ENCODE measurements at regions not wholly inside any gene's neighbourhood (a gene's known extent, or its start where the extent isn't known, plus 50 kb on each side); places are given as distances from the start of the nearest gene placed in this dataset.
"Not testable (repeated sequence)": the region's sequence is repeated elsewhere in the genome, so short reads cannot be mapped to it uniquely, and the experiment has no call there.

DNA sequence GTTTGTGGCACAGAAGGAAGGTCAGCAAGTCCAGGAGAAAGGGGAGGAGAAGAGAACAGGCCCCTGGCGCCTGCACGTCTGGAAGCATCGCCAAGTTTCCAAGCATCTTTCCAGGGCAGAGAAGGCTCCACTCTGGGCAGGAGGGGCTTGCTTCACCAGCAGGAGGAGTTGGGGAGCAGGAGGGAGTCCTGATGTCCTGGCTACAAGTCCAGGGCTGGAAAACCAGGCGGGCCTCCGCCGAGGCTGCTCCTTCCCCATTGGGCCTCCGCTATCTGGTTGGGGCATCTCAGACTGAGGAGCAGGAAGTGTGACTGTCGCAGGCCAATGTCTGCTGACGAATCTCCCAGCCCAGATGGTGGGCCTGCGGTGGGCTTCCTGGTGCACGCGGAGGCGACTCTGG is 421.9 kb downstream of the PREX1 start:
- DNase-seq (ENCODE audit: low read depth) = no peak

DNA sequence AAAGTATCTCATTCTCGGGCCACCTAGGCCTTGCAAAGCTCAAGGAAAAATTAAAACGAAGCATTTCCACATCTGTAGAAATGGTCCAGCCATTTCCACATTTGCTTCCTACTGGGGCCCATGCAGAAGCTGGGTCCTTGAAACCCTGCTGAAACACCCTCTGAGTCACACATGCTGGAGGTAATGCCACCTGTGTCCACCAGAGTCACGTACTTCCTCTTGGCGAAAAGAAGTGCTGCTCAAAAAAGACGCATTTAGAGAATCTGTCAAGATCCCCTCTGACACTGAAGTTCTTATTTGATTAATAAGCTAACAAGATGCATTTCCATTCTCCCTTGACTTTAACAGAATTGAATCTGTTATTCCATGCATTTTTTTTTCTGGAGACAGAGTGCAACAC is 423.2 kb downstream of the PREX1 start:
- DNase-seq (ENCODE audit: low read depth) = no peak

DNA sequence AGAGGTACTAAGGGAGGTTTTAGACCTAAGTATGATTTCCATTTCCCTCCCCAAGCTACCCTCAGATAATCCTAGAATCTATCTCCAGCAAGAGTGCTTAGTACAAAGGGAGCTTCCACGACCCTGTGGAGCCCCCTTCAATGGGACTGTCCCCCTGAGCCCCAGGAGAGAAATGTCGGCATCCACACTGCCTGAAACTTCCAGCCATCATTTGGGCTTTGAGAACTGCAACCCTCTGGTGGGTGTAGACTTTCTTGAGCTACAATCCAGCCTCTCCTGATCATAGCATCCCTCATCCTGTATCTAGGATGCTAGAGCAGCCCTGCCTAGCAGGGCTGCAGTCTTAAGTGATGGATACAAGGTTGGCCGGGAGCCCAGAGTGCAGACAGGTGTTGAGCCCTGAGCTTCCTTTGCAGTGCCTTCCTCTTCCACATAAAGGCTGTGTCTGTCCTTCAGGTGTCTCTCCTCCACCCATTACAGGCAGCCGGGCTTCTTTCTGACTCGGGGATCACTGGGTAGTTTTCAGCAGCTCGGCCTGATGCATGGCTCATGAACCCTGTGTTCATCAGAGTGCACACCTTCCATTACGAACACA is 424.5 kb downstream of the PREX1 start:
- DNase-seq (ENCODE audit: low read depth) = no peak

DNA sequence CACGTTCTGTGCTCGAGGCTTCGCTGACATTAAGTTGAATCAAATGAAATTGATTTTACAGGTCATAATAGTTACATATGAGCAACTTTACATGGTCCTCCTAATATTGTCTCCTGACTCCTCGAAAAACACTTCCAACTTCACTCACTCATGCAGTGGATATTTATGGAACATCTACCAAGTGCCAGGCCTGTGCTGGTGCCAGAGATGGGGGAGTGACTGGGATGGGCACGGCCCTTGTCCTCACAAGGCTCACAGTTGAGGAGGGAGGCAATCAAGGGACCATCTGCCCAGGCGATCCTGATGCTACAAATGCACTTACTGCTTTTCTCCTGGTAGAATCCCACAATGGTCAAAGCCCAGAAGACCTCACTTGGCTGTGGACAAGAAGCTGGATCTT is 426.4 kb downstream of the PREX1 start:
- no peak for DNase-seq (ENCODE audit: low read depth)

DNA sequence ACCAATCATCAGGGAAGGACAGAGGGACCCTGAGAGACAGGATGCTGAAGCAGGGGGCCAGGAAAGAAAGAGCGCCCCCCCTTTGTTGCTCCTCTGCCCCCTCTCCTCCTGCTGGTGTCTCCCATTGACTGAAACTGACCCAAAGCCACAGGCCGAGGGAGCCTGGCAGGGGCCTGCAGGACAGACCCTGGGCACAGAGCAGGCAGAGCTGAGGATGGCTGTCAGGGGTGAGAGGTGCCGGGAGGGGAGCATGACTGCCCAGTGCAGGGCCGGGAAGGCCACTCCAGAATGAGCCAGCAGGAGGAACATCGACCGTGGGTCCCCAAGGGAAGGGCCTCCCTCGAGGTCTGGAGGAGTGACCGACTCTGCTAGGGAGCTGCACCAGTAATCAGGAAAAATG is 427.8 kb downstream of the PREX1 start:
- no peak for DNase-seq (ENCODE audit: low read depth)

DNA sequence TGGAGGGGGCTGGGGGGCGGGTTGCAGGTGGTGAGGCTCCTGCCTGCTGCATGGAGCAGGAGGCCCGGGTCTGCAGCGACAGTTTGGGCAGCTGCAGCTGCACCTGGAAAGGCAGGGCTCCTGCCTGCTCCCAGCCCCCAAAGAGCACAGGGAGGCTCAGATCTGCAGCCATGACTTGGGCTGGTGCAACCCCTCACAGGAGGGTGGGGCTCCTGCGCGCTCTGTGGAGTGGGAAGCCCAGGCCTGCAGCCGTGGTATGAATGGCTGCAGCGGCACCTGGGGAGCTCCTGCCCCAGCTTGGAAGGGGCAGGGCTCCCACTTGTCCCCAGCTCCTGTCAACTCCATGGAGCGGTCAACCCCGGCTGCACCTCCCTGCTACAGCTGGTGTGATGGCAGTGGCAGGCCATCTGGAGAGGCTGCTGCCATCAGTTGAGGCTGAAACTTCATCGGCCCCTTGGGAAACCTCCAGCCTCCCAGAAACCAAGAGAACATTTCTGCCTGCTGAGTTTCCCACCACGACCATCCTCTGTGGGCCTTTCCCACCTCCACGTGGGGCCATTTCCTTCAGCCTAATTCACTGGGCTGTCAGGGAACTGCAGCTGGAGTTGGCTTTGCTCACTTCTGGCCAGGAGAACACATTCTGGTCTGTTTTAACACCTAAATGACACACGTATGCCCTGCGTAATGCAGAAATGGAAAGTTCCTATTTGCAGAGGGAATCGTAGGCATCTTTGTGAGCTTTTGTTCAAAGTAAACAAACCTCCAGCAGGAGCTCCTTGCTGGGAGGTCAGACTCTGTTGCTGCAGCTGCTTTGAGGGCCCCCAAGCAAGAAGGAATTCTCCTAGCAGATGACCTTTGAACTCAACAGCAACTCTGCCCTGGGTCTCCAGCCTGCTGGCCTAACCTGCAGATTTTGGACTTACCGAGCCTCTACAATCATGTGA is 429.0 kb downstream of the PREX1 start:
- no peak for DNase-seq (ENCODE audit: low read depth)

DNA sequence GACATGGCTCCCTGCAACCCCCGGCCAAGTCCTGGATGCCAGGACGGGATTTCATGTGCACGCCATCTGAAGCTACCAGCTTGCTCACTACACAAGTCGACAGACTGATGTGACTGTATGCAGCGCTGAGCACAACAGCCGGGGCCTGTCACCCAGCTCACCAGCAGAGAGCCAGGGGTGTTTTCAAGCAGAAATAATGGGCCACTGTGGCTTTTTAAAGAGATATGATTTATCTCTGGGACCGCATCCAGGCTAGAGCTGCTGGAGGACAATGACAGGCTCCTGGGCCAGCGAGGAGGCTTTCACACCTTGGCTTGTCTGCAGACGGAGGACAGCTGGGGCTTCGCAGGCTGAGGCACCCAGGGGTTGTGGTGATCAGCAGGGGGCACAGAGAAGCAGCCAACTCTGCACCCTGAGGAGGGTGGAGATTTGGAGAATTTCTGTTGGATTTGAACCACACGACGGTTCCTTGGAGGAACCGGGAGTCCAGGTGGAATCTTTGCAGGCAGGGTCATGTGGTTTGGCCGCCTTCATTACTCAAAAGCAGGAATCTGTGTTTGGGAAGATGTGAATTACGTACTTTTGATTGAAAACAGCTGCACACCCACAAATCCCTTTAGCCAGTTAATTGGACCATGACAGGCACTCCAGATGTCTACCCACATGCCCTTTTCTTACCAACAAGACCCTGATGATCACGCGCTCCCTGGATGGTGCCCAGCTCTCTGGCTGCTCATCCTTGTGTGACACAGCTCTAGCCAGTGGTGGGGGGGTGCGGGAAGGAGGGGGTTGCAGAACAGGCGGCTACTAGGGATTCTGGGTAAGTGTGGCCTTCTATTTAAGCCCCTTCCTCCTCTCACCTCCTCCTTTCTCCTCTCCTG is 430.6 kb downstream of the PREX1 start:
- DNase-seq (ENCODE audit: low read depth) = not testable (repeated sequence)

DNA sequence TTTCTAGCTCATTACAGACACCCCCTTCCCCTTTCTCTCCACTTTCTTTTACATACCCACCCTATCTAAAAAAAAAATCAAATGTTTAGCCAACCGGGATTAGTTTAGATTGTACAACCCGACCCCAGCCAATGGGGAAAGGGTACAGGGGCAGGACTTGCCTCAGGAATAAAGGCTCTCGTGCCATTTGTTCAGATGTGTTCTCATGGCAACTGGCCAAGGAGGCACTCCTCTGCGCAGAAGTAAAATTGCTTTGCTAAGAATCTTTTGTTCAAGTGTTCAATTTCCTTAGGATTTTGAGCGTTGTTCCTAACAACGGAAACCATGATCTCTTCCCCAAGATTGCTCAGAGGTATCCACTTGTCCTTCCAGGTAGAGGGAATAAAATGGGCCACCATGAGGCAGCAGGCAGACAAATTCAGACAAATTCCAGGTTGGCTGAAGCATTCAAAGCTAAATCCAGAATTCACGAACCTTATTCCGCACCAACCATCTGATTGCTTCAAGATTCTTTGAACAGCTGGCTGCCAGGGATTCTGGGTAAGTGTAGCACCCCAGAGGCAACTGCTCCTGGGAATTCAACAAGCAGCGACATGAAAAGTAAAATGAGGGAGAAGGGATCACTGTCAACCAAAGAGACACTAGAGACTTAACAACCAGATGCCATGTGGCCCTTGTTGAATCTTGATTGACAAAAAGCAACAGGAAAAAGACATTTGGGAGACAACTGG is 431.8 kb downstream of the PREX1 start:
- no peak for DNase-seq (ENCODE audit: low read depth)

DNA sequence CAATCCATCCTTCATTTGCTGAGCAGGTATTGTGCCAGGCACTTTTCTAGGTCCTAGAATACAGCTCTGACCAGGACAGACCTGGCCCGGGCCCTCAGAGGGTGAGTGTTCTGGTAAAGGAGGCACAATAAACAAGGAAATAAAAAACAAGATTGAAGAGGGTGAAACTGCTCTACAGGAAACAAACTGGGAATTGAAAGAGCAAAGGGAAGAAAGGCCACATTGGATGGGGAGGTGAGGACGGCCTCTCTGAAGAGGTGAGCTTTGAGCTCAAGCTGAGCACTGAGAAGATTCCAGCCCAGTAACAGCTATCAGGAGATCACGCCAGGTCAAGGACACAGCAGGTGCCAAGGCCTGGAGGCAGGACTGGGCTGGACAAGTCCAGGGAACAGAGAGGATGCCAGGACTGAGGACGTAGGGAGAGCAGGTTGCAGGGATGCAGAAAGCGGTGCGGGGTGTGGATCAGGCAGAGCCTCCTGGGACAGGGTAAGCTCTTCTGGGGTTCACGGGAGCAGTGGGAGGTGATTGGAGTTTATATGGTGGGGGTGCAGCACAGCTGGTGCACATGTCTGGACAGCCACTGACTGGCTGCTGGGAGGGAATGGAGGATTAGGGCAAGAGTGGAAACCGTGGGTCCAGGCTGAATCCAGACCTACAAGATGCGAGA is 433.3 kb downstream of the PREX1 start:
- DNase-seq (ENCODE audit: low read depth) = no peak

DNA sequence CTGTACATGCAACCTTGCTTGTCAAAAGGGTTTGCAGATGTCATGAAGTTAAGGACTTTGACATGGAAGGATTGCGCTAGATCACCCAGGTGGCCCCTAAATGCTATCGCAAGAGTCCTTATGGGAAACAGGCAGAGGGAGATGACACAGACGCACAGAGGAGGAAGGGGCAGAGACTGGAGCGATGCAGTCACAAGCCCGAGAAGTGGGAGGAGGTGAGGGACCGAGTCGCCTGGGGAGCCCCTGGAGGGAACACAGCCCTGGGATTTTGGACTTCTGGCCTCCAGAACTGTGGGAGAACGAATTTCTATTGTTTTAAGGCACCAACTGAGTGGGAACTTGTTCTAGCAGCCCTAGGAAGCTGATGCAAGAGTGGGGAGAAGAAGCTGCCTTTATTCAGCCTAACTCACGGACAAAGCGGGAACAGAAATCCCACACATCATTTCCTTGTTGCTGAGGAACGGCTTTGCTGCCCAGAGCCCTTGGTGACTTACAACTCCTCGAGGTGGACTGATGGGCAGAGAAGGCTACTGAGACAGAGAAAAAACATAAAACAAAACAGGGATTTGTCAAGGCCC is 434.0 kb downstream of the PREX1 start:
- no peak for DNase-seq (ENCODE audit: low read depth)

DNA sequence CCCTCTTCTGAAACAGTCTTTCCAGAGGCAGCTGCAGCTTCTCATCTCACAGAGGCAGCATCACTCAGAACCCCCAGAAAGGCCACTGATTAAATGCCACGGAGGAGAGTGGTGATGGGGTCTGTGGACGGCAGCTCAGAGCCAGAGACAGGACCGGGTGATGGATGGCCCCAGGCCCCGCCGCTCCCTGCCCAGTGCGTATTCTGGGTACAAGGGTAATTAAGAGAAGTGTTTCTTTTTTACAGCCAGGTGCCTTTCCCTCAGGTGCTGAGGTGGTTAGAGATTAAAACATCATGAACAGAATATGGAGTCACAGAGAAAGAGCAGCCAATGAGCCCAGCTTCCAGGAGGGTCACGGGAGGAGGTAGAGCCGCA is 434.5 kb downstream of the PREX1 start:
- no peak for DNase-seq (ENCODE audit: low read depth)

DNA sequence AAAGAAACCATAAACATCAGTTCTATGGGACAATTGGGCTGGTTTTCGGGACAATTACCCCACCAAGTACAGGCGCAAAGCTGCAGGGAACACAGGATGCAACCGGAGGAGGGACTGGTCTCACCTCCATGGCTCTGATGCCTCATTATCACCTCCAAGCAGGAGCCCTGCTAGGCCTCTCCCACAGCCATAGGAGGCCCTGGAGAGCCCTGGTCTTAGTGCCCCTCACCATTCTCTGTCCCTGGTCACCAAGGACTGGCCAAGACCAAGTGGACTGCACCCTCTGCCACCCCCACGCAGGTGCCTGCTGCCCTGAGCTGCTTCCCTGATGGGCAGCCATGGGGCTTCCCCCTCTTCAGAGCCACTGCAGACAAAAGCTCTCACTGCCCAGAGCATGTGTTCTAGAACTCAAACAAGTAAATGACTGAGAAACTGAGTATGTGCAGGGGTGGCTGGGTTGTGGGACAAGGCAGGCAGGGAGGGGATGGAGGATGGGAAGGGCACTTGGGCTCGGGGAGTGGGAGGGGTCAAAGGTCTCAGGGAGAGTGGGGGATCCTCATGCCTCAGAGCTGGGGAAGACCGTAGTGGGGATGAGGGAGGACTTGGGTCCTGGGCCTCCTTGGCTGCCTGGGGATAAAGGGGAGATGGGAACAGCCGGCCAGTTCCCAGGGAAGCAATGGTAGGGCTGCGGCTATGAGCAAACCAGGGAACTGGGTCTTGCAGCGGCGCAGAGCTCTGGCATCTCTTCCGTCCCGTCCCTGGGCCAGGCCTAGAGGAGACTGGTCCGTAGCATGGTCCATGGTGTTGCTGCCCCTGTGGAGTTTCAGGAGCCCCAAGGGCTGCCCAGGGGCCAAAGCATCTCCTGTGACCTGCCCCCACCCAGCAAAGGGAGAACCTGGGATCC is 435.1 kb downstream of the PREX1 start:
- no peak for DNase-seq (ENCODE audit: low read depth)

DNA sequence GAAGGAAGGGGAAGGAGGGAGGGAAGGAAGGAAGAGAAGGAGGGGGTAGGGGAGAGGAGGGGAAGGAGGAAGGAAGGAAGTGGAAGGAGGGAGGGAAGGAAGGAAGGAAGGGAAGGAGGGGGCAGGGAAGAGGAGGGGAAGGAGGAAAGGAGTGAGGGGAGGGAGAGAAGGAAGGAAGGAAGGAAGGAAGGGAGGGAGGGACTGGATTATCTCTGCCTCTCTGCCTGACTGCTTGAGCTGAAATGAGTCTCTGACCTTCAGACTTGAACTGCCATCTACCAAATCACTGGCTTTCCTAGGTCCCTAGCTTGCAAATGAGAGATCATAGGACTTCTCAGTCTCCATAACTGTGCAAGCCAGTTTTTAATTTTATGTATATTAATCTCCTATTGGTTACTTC is 436.8 kb downstream of the PREX1 start:
- no peak for DNase-seq (ENCODE audit: low read depth)

DNA sequence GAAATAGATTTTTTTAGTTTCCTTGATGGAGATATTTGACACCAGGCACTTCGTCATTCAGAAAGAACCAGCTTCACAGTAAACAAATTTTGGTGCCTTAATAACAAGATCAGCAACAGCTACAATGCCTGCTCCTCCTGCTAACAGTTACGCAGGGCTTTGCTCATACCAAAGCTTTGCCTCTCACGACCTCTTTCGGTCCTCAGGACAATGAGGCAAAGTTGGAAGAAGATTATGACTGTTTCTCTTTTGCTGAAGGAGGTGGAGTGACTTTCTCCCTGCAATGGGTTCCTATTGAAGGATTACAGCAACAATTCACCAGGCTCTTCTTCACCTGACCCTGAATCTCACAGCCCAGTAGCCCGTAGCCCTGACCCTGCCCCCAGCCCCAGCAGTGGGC is 440.1 kb downstream of the PREX1 start:
- no peak for DNase-seq (ENCODE audit: low read depth)

DNA sequence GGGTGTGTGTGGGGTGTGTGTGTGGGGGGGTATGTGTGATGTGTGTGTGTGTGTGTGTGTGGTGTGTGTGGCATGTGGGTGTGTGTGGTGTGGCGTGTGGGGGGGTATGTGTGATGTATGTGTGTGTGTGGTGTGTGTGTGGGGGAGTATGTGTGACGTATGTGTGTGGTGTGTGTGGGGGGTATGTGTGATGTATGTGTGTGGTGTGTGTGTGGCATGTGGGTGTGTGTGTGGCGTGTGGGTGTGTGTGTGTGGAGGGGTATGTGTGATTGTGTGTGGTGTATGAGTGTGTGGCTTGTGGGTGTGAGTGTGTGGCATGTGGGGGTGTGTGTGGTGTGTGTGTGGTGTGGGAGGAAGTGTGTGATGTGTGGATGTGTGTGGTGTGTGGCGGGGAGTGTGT is 442.3 kb downstream of the PREX1 start:
- no peak for DNase-seq (ENCODE audit: low read depth)

DNA sequence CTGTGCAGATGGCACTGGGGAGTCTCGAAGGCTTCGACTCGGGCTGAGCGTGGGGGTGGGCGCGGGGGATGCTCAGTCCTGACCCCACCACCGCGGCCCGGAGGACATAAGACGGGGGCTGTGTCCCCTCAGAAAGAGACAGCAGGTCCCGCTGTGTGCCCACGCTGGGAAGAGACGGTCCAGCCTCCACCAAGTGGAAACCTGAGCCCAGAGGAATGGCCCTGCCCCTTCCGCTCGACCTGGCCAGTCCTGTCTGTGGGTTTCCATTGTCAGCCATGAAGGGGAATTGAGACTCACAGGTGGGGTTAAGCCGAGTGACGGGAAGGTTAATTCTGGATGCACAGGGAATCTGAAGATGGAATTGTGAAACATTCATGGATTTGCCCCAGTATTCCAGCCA is 442.7 kb downstream of the PREX1 start:
- no peak for DNase-seq (ENCODE audit: low read depth)

DNA sequence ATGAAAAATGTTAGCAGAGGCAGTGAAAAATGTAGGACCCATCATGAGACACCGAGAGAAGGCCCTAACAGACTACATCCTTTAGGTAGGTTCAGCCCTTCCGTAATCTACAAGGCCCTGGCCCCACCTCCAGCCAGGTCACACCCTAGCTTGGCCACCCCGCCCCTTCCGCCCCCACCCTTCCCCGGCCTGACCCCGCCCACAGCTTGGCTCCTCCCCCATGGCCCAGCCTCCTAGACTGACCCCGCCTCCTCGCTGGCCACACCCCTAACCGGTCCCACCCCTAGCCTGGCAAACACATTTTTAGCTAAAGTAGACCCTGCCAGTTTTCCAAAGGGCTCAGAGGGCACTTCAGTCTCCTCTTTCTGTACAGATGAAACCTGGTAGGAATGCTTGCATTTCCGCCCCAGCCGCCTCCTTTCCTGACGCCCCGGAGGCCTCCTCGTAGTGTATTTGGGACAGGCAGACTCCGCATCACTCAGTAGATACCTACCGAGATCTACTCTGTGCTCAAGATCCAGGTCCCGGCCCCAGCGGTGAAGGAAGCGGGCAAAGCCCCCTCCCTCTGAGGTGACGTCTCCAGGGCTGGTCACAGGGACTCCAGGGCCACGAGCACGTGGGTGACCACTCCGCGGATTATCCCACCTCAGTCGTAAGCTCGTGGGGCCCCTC is 443.5 kb downstream of the PREX1 start:
- DNase-seq (ENCODE audit: low read depth) = peak; percentile 29

DNA sequence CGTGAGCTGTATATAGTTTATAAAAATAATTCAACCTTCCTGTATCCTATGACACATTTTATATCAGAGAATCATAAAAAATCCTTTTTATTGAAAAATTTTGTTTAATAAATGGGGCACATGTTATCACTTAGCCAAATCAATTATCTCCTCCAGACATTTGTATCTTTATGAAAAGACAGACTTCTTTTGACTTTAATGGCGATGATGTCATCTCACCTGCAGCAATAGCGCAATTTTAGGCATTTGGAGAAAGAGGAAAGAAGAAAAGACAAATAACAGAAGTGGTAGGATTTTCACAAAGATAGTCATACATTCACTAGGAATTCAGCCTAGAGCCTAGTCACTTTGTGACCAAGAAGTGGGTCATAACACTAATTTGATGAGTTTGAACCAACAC is 444.5 kb downstream of the PREX1 start:
- no peak for DNase-seq (ENCODE audit: low read depth)

DNA sequence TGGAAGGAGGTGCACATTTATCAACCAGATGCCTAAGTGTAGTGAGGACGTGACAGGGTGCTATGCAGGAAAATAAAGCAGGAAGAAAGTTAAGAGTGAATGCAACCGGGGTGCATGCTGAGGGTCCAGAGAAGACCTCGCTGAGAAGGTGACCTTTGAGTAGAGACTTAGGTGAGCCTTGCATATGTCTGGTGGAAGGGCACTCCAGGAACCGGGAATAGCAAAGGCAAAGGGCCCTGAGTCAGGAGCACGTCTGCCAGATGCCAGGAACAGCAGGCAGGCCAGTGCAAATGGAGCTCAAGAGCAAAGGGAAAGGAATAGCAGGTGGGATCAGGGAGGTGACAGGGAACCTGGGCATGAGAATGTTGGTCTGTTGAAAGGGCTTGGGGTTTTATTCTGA is 445.5 kb downstream of the PREX1 start:
- no peak for DNase-seq (ENCODE audit: low read depth)

Measured in activated T-cell treated with anti-CD3 and anti-CD28 coated beads for 48 hours (primary cell).